ENCODE measurements at regions not wholly inside any gene's neighbourhood (a gene's known extent, or its start where the extent isn't known, plus 50 kb on each side); places are given as distances from the start of the nearest gene placed in this dataset.

- Mint-ChIP-seq H3K4me1 (peaks cover 17% of the 10 kb centered on the region), H3K27ac (no peak overlapping the region), H3K4me3 (no peak overlapping the region), H3K9me3 (no peaks in the 10 kb centered on the region), H3K27me3 (ENCODE audit: low read depth) (no peaks in the 10 kb centered on the region), H3K36me3 (no peaks in the 10 kb centered on the region)
- CTCF ChIA-PET: no interaction called here
- no peak for DNase-seq (ENCODE audit: low spot score)
- no peak for ATAC-seq
- POLR2A ChIA-PET: no interaction called here
- TF ChIP-seq ZNF532 (CRISPR knock-in tag; IDR thresholded peaks at IDR 0.05; ENCODE audit: borderline replicate concordance) (no peak), GRHL2 (CRISPR knock-in tag; IDR thresholded peaks at IDR 0.05; ENCODE audit: insufficient replicate concordance, severe bottlenecking) (no peak), NFATC4 (CRISPR knock-in tag; IDR thresholded peaks at IDR 0.05) (no peak)
Measured at GRCh38 chr3:152938974-152939636, 104.2 kb downstream of the P2RY1 start.

- ATAC-seq: no peak
- no peak for DNase-seq (ENCODE audit: low spot score)
- POLR2A ChIA-PET: no interaction called here
- Mint-ChIP-seq H3K4me1 (peaks cover 34% of the 10 kb centered on the region), H3K27me3 (ENCODE audit: low read depth) (no peaks in the 10 kb centered on the region), H3K36me3 (no peaks in the 10 kb centered on the region), H3K9me3 (no peaks in the 10 kb centered on the region), H3K27ac (no peak overlapping the region), H3K4me3 (no peak overlapping the region)
- CTCF ChIA-PET: no interaction called here
- TF ChIP-seq NR3C1 (CRISPR knock-in tag; conservative IDR thresholded peaks at IDR 0.05; ENCODE audit: low read depth): no peak
- TF ChIP-seq ZNF219 (CRISPR knock-in tag; IDR thresholded peaks at IDR 0.05; ENCODE audit: borderline replicate concordance): no peak
- TF ChIP-seq RELA (CRISPR knock-in tag; IDR thresholded peaks at IDR 0.05; ENCODE audit: borderline replicate concordance): no peak
Measured at GRCh38 chr3:152941859-152942258, 106.9 kb downstream of the P2RY1 start.

- Mint-ChIP-seq H3K27me3 (ENCODE audit: low read depth) (no peaks in the 10 kb centered on the region), H3K9me3 (no peaks in the 10 kb centered on the region), H3K27ac (no peak overlapping the region; the same call in 1 of the 2 replicates), H3K4me3 (no peak overlapping the region), H3K4me1 (peaks cover 34% of the 10 kb centered on the region), H3K36me3 (no peaks in the 10 kb centered on the region)
- CTCF ChIA-PET: no interaction called here
- POLR2A ChIA-PET: no interaction called here
- ATAC-seq (no peak), DNase-seq (ENCODE audit: low spot score) (no peak)
- TF ChIP-seq ATF6 (CRISPR knock-in tag; IDR thresholded peaks at IDR 0.05) (no peak), E2F1 (CRISPR knock-in tag; IDR thresholded peaks at IDR 0.05) (no peak), ELF4 (CRISPR knock-in tag; IDR thresholded peaks at IDR 0.05; ENCODE audit: low read depth) (no peak), CTCF (IDR thresholded peaks at IDR 0.05) (no peak), ZNF425 (CRISPR knock-in tag; conservative IDR thresholded peaks at IDR 0.05) (no peak), ZNF281 (CRISPR knock-in tag; IDR thresholded peaks at IDR 0.05) (no peak), MLX (CRISPR knock-in tag; IDR thresholded peaks at IDR 0.05) (no peak), ZBTB43 (CRISPR knock-in tag; IDR thresholded peaks at IDR 0.05) (no peak)
Measured at GRCh38 chr3:152942366-152942765, 107.4 kb downstream of the P2RY1 start.

All from WTC11 (cell line).